ENCODE measurements at regions not wholly inside any gene's neighbourhood (a gene's known extent, or its start where the extent isn't known, plus 50 kb on each side); places are given as distances from the start of the nearest gene placed in this dataset.

DNA sequence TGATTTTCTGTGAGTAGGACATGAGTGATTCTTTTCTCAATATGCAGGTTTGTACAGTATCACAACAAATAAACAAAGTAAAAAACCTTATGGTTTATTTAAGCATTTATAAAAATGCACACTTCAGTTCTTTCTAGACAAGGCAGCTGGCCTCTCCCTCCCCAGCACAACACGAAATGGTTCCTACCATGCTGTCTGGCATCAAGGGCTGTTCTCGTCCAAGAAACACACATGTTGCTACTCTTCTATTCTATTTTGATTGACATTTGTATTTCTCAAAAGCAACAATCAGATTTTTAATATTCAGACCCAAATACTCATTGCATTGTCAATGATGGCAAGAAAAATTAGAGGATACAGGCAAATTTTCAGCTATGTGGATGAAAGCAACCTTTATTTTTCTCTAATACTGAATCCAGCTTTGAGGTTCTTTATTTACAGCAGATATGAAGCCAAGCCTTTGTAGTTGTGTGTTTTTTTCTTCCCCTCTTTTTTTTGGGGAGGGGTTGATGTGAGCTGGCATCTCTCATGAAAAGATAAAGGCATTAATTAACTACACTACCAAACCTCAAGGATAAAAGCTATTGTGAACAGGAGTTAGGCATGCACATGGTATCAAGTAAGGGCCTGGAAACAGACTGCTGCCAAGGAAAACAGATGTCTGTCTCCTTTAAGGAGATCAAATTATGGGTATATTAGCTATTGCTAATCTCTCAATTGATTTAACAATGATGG is 96.4 kb upstream of the PREP start:
- Histone ChIP-seq H2AFZ (no peak overlapping the region), H3K4me1 (ENCODE audit: insufficient read depth) (no peaks in the 10 kb centered on the region), H3K9me2 (ENCODE audit: insufficient read depth) (peaks cover 10% of the 10 kb centered on the region), H4K20me1 (replicated peaks; ENCODE audit: insufficient read depth) (no peaks in the 10 kb centered on the region), H3K4me2 (no peak overlapping the region), H3F3A (replicated peaks; ENCODE audit: low read depth) (no peaks in the 10 kb centered on the region), H3K36me3 (ENCODE audit: insufficient read depth) (no peaks in the 10 kb centered on the region), H3K27ac (ENCODE audit: low read depth) (no peak overlapping the region), H3K79me2 (replicated peaks; ENCODE audit: insufficient read depth) (no peaks in the 10 kb centered on the region), H3K4me3 (no peak overlapping the region), H3K27me3 (ENCODE audit: insufficient read depth) (no peaks in the 10 kb centered on the region)
- no peak overlapping the region for H3K27ac Mint-ChIP-seq
- DNase-seq (ENCODE audit: low spot score) (no peak), ATAC-seq (no peak)
- no peaks in the 10 kb centered on the region for H3K36me3 Mint-ChIP-seq (ENCODE audit: low read depth)
- H3K9me3 Mint-ChIP-seq, result no peaks in the 10 kb centered on the region
- H3K4me1 Mint-ChIP-seq, result no peaks in the 10 kb centered on the region
- H3K27me3 Mint-ChIP-seq (ENCODE audit: insufficient read depth, low read depth, poor library complexity), result no peaks in the 10 kb centered on the region
- H3K4me3 Mint-ChIP-seq, result no peak overlapping the region
- TF ChIP-seq, protein P1, sequence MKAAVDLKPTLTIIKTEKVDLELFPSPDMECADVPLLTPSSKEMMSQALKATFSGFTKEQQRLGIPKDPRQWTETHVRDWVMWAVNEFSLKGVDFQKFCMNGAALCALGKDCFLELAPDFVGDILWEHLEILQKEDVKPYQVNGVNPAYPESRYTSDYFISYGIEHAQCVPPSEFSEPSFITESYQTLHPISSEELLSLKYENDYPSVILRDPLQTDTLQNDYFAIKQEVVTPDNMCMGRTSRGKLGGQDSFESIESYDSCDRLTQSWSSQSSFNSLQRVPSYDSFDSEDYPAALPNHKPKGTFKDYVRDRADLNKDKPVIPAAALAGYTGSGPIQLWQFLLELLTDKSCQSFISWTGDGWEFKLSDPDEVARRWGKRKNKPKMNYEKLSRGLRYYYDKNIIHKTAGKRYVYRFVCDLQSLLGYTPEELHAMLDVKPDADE (IDR thresholded peaks at IDR 0.05), result no peak
- TF ChIP-seq POLR2AphosphoS5 (IDR thresholded peaks at IDR 0.05; ENCODE audit: low read depth), result no peak
- TF ChIP-seq STAT1 (IDR thresholded peaks at IDR 0.05; ENCODE audit: unreplicated experiment), result no peak
- TF ChIP-seq, protein P2, sequence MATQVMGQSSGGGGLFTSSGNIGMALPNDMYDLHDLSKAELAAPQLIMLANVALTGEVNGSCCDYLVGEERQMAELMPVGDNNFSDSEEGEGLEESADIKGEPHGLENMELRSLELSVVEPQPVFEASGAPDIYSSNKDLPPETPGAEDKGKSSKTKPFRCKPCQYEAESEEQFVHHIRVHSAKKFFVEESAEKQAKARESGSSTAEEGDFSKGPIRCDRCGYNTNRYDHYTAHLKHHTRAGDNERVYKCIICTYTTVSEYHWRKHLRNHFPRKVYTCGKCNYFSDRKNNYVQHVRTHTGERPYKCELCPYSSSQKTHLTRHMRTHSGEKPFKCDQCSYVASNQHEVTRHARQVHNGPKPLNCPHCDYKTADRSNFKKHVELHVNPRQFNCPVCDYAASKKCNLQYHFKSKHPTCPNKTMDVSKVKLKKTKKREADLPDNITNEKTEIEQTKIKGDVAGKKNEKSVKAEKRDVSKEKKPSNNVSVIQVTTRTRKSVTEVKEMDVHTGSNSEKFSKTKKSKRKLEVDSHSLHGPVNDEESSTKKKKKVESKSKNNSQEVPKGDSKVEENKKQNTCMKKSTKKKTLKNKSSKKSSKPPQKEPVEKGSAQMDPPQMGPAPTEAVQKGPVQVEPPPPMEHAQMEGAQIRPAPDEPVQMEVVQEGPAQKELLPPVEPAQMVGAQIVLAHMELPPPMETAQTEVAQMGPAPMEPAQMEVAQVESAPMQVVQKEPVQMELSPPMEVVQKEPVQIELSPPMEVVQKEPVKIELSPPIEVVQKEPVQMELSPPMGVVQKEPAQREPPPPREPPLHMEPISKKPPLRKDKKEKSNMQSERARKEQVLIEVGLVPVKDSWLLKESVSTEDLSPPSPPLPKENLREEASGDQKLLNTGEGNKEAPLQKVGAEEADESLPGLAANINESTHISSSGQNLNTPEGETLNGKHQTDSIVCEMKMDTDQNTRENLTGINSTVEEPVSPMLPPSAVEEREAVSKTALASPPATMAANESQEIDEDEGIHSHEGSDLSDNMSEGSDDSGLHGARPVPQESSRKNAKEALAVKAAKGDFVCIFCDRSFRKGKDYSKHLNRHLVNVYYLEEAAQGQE (IDR thresholded peaks at IDR 0.05; ENCODE audit: unreplicated experiment), result no peak
- TF ChIP-seq, protein P3, sequence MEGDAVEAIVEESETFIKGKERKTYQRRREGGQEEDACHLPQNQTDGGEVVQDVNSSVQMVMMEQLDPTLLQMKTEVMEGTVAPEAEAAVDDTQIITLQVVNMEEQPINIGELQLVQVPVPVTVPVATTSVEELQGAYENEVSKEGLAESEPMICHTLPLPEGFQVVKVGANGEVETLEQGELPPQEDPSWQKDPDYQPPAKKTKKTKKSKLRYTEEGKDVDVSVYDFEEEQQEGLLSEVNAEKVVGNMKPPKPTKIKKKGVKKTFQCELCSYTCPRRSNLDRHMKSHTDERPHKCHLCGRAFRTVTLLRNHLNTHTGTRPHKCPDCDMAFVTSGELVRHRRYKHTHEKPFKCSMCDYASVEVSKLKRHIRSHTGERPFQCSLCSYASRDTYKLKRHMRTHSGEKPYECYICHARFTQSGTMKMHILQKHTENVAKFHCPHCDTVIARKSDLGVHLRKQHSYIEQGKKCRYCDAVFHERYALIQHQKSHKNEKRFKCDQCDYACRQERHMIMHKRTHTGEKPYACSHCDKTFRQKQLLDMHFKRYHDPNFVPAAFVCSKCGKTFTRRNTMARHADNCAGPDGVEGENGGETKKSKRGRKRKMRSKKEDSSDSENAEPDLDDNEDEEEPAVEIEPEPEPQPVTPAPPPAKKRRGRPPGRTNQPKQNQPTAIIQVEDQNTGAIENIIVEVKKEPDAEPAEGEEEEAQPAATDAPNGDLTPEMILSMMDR (conservative IDR thresholded peaks at IDR 0.05; ENCODE audit: low read depth in 2 of 2), result no peak
- TF ChIP-seq EZH2phosphoT487 (IDR thresholded peaks at IDR 0.05; ENCODE audit: unreplicated experiment), result no peak
- no peak for TF ChIP-seq NANOG (IDR thresholded peaks at IDR 0.05; ENCODE audit: borderline replicate concordance)
- no peak for TF ChIP-seq JUNB (IDR thresholded peaks at IDR 0.05; ENCODE audit: unreplicated experiment)
- no peak for TF ChIP-seq ZNF114 (CRISPR knock-in tag; IDR thresholded peaks at IDR 0.05)
- TF ChIP-seq ZNF331 (CRISPR knock-in tag; IDR thresholded peaks at IDR 0.05; ENCODE audit: low read depth), result no peak
- TF ChIP-seq CREB1 (CRISPR knock-in tag; IDR thresholded peaks at IDR 0.05; ENCODE audit: low read depth), result no peak
- no peak for TF ChIP-seq EZH2 (IDR thresholded peaks at IDR 0.05; ENCODE audit: low read depth, unreplicated experiment)
- TF ChIP-seq, protein P4, sequence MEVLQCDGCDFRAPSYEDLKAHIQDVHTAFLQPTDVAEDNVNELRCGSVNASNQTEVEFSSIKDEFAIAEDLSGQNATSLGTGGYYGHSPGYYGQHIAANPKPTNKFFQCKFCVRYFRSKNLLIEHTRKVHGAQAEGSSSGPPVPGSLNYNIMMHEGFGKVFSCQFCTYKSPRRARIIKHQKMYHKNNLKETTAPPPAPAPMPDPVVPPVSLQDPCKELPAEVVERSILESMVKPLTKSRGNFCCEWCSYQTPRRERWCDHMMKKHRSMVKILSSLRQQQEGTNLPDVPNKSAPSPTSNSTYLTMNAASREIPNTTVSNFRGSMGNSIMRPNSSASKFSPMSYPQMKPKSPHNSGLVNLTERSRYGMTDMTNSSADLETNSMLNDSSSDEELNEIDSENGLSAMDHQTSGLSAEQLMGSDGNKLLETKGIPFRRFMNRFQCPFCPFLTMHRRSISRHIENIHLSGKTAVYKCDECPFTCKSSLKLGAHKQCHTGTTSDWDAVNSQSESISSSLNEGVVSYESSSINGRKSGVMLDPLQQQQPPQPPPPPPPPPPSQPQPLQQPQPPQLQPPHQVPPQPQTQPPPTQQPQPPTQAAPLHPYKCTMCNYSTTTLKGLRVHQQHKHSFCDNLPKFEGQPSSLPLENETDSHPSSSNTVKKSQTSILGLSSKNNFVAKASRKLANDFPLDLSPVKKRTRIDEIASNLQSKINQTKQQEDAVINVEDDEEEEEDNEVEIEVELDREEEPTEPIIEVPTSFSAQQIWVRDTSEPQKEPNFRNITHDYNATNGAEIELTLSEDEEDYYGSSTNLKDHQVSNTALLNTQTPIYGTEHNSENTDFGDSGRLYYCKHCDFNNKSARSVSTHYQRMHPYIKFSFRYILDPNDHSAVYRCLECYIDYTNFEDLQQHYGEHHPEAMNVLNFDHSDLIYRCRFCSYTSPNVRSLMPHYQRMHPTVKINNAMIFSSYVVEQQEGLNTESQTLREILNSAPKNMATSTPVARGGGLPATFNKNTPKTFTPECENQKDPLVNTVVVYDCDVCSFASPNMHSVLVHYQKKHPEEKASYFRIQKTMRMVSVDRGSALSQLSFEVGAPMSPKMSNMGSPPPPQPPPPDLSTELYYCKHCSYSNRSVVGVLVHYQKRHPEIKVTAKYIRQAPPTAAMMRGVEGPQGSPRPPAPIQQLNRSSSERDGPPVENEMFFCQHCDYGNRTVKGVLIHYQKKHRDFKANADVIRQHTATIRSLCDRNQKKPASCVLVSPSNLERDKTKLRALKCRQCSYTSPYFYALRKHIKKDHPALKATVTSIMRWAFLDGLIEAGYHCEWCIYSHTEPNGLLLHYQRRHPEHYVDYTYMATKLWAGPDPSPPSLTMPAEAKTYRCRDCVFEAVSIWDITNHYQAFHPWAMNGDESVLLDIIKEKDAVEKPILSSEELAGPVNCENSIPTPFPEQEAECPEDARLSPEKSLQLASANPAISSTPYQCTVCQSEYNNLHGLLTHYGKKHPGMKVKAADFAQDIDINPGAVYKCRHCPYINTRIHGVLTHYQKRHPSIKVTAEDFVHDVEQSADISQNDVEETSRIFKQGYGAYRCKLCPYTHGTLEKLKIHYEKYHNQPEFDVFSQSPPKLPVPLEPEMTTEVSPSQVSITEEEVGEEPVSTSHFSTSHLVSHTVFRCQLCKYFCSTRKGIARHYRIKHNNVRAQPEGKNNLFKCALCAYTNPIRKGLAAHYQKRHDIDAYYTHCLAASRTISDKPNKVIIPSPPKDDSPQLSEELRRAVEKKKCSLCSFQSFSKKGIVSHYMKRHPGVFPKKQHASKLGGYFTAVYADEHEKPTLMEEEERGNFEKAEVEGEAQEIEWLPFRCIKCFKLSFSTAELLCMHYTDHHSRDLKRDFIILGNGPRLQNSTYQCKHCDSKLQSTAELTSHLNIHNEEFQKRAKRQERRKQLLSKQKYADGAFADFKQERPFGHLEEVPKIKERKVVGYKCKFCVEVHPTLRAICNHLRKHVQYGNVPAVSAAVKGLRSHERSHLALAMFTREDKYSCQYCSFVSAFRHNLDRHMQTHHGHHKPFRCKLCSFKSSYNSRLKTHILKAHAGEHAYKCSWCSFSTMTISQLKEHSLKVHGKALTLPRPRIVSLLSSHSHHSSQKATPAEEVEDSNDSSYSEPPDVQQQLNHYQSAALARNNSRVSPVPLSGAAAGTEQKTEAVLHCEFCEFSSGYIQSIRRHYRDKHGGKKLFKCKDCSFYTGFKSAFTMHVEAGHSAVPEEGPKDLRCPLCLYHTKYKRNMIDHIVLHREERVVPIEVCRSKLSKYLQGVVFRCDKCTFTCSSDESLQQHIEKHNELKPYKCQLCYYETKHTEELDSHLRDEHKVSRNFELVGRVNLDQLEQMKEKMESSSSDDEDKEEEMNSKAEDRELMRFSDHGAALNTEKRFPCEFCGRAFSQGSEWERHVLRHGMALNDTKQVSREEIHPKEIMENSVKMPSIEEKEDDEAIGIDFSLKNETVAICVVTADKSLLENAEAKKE (CRISPR knock-in tag; IDR thresholded peaks at IDR 0.05), result no peak
